HG03575 (cell line): ENCODE measurements at regions not wholly inside any gene's neighbourhood (a gene's known extent, or its start where the extent isn't known, plus 50 kb on each side); places are given as distances from the start of the nearest gene placed in this dataset.

ENCODE experiments used
- ATAC-seq: cut with Tn5 transposase; IDR thresholded peaks from one replicate; pipeline ENCODE4 v1.9.1; 2021; ENCODE audit not compliant: unreplicated experiment, insufficient number of reproducible peaks, low FRiP score; ENCODE audit errors: extremely low read depth

- no peak for ATAC-seq
Observed at GRCh38 chr16:80164966-80165550, 375.7 kb upstream of the DYNLRB2 start.

- ATAC-seq: no peak
Observed at GRCh38 chr16:80163339-80163738, 377.5 kb upstream of the DYNLRB2 start.

- ATAC-seq: no peak
Observed at GRCh38 chr16:80161799-80162739, 378.7 kb upstream of the DYNLRB2 start.

- ATAC-seq: no peak
Observed at GRCh38 chr16:80158766-80159165, 382.0 kb upstream of the DYNLRB2 start.

- ATAC-seq: no peak
Observed at GRCh38 chr16:80151722-80152111, 389.1 kb upstream of the DYNLRB2 start.

- ATAC-seq: no peak
Observed at GRCh38 chr16:80150978-80151721, 389.6 kb upstream of the DYNLRB2 start.

GRCh38 chr16:80148826-80149225 lies 392.0 kb upstream of the DYNLRB2 start:
- no peak for ATAC-seq

- no peak for ATAC-seq
Observed at GRCh38 chr16:80147026-80147655, 393.7 kb upstream of the DYNLRB2 start.

GRCh38 chr16:80144191-80144590 lies 396.6 kb upstream of the DYNLRB2 start:
- ATAC-seq: peak; percentile 99

- no peak for ATAC-seq
Observed at GRCh38 chr16:80142940-80143339, 397.9 kb upstream of the DYNLRB2 start.

- no peak for ATAC-seq
Observed at GRCh38 chr16:80142281-80142680, 398.5 kb upstream of the DYNLRB2 start.

- ATAC-seq: no peak
Observed at GRCh38 chr16:80129791-80130190, 411.0 kb upstream of the DYNLRB2 start.

- no peak for ATAC-seq
Observed at GRCh38 chr16:80125677-80126076, 415.1 kb upstream of the DYNLRB2 start.

GRCh38 chr16:80123189-80123588 lies 417.6 kb upstream of the DYNLRB2 start:
- ATAC-seq: no peak

- no peak for ATAC-seq
Observed at GRCh38 chr16:80122115-80122514, 418.7 kb upstream of the DYNLRB2 start.

GRCh38 chr16:80121522-80121909 lies 419.3 kb upstream of the DYNLRB2 start:
- ATAC-seq: no peak

GRCh38 chr16:80120899-80121521 lies 419.8 kb upstream of the DYNLRB2 start:
- ATAC-seq: no peak

GRCh38 chr16:80117556-80118130 lies 423.1 kb upstream of the DYNLRB2 start:
- no peak for ATAC-seq

GRCh38 chr16:80116711-80117110 lies 424.1 kb upstream of the DYNLRB2 start:
- no peak for ATAC-seq
